SK-N-SH (cell line): ENCODE measurements at regions not wholly inside any gene's neighbourhood (a gene's known extent, or its start where the extent isn't known, plus 50 kb on each side); places are given as distances from the start of the nearest gene placed in this dataset.

Source experiments
- CTCF ChIA-PET: fragments of 300-600, 350-600 bp; formaldehyde crosslinking; extraction: SDS; loops from one replicate; lab custom pipeline; 2021; lab: Yijun Ruan, JAX
- POLR2A ChIA-PET: fragments of 350-600 bp; sonication (Branson Sonifier 250); formaldehyde crosslinking; extraction: SDS; loops from one replicate; lab custom pipeline; 2020; ENCODE audit warnings: antibody characterized with exemption, inconsistent platforms; lab: Yijun Ruan, JAX
- DNase-seq: peaks from one replicate; pipeline ENCODE4 v3.0.0; 2012
- H2AFZ ChIP-seq: fragments of 200-600 bp; sonication (generic); 2 replicates; pipeline ENCODE4 v1.8.1; 2016; ENCODE audit warnings: antibody characterized with exemption, mild to moderate bottlenecking, low read depth
- H3F3A ChIP-seq: fragments of 200-600 bp; sonication (generic); replicated peaks from 2 replicates; pipeline ENCODE3; 2016; ENCODE audit warnings: antibody characterized with exemption, mild to moderate bottlenecking; ENCODE audit not compliant: insufficient read depth
- H3K27ac ChIP-seq, 2 experiments: fragments of 200-500 bp in 1 of 2; fragments of 200-600 bp in 1 of 2; sonication (Bioruptor generic) in 1 of 2; sonication (generic), shearing (Covaris generic) in 1 of 2; 2 replicates each; pipeline versions ENCODE4 v1.5.1 to v1.6.1; 2014 to 2016; ENCODE audit warnings: low read depth in 2 of 2, inconsistent platforms in 1 of 2, low read length in 1 of 2, mild to moderate bottlenecking in 1 of 2, mixed read lengths in 1 of 2
- H3K27me3 ChIP-seq: fragments of 200-600 bp; sonication (generic), shearing (Covaris generic); 2 replicates; pipeline ENCODE4 v1.6.1; 2016; ENCODE audit warnings: mixed run types; ENCODE audit not compliant: insufficient read depth
- H3K36me3 ChIP-seq, 2 experiments: fragments of 200-500 bp in 1 of 2; fragments of 200-600 bp in 1 of 2; sonication (Bioruptor generic) in 1 of 2; sonication (generic) in 1 of 2; replicated peaks in 1 of 2; 2 replicates each; pipeline versions ENCODE3 to v1.5.1; 2014 to 2016; ENCODE audit warnings: low read length in 1 of 2, mild to moderate bottlenecking in 1 of 2; ENCODE audit not compliant: insufficient read depth in 2 of 2, control insufficient read depth in 1 of 2
- H3K4me1 ChIP-seq, 2 experiments: fragments of 200-500 bp in 1 of 2; fragments of 200-600 bp in 1 of 2; sonication (Bioruptor generic) in 1 of 2; sonication (generic), shearing (Covaris generic) in 1 of 2; 2 replicates each; pipeline versions ENCODE4 v1.5.1 to v1.6.1; 2014 to 2016; ENCODE audit warnings: low read depth in 1 of 2, low read length in 1 of 2, mixed run types in 1 of 2; ENCODE audit not compliant: insufficient read depth in 2 of 2, control insufficient read depth in 1 of 2
- H3K4me2 ChIP-seq: fragments of 200-600 bp; sonication (generic), shearing (Covaris generic); 2 replicates; pipeline ENCODE4 v1.6.1; 2017; ENCODE audit warnings: mixed run types
- H3K4me3 ChIP-seq, 2 experiments: fragments of 200-500 bp in 1 of 2; fragments of 200-600 bp in 1 of 2; sonication (Bioruptor generic) in 1 of 2; sonication (generic), shearing (Covaris generic) in 1 of 2; 2 replicates each; pipeline versions ENCODE4 v1.5.1 to v1.8.1; 2014 to 2016; ENCODE audit warnings: low read depth in 2 of 2, inconsistent platforms in 1 of 2, low read length in 1 of 2, mild to moderate bottlenecking in 1 of 2, mixed read lengths in 1 of 2, moderate library complexity in 1 of 2
- H3K79me2 ChIP-seq: fragments of 200-600 bp; sonication (generic); 2 replicates; pipeline ENCODE4 v1.8.1; 2017; ENCODE audit warnings: mild to moderate bottlenecking; ENCODE audit not compliant: insufficient read depth
- H3K9ac ChIP-seq: fragments of 200-600 bp; sonication (generic); 2 replicates; pipeline ENCODE4 v1.6.1; 2017; ENCODE audit warnings: mixed run types
- H3K9me2 ChIP-seq: fragments of 200-600 bp; sonication (generic); 2 replicates; pipeline ENCODE4 v1.6.1; 2017; ENCODE audit warnings: mixed run types
- H3K9me3 ChIP-seq: fragments of 200-600 bp; sonication (generic); 2 replicates; pipeline ENCODE4 v1.6.1; 2017; ENCODE audit warnings: mixed run types, mild to moderate bottlenecking, moderate library complexity
- H4K20me1 ChIP-seq: fragments of 200-600 bp; sonication (generic); 2 replicates; pipeline ENCODE4 v1.6.1; 2017; ENCODE audit warnings: mild to moderate bottlenecking, mixed run types; ENCODE audit not compliant: insufficient read depth
- CHD2 ChIP-seq: fragments of 150-350 bp; IDR thresholded peaks from 2 replicates; pipeline ENCODE4 v1.6.1; 2018; ENCODE audit warnings: low read length; ENCODE audit not compliant: partially characterized antibody
- CTCF ChIP-seq: fragments of 200-600 bp; sonication (generic); IDR thresholded peaks from 2 replicates; pipeline ENCODE4 v1.6.1; 2017; ENCODE audit warnings: antibody characterized with exemption, mild to moderate bottlenecking, moderate library complexity
- ELF1 ChIP-seq: IDR thresholded peaks from 2 replicates; pipeline ENCODE4 v1.4.0; 2012
- EZH2phosphoT487 ChIP-seq: fragments of 200-600 bp; sonication (generic); IDR thresholded peaks from 2 replicates; pipeline ENCODE4 v1.6.1; 2017; ENCODE audit warnings: low read depth, mixed run types, mild to moderate bottlenecking, antibody characterized with exemption, moderate library complexity, borderline replicate concordance
- FOSL2 ChIP-seq: IDR thresholded peaks from 2 replicates; pipeline ENCODE4 v1.4.0; 2012; ENCODE audit warnings: low read depth, mild to moderate bottlenecking, moderate library complexity, borderline replicate concordance
- FOXJ3 ChIP-seq: sonication (generic); formaldehyde crosslinking; IDR thresholded peaks from 2 replicates; pipeline ENCODE4 v1.5.1; 2020; ENCODE audit warnings: mild to moderate bottlenecking, missing genetic modification reagents
- GABPA ChIP-seq: IDR thresholded peaks from 2 replicates; pipeline ENCODE4 v1.4.0; 2012; ENCODE audit warnings: low read depth, mild to moderate bottlenecking
- MXI1 ChIP-seq: IDR thresholded peaks from 2 replicates; pipeline ENCODE4 v1.6.1; 2012; ENCODE audit warnings: mild to moderate bottlenecking, low read depth, low read length, improper control_type of control experiment
- NFIC ChIP-seq: IDR thresholded peaks from 2 replicates; pipeline ENCODE4 v1.4.0; 2012; ENCODE audit warnings: borderline replicate concordance
- NRF1 ChIP-seq: IDR thresholded peaks from 2 replicates; pipeline ENCODE4 v1.6.1; 2012; ENCODE audit warnings: low read depth, mild to moderate bottlenecking, low read length
- POLR2AphosphoS5 ChIP-seq: IDR thresholded peaks from 2 replicates; pipeline ENCODE4 v1.6.1; 2012; ENCODE audit warnings: low read depth, low read length
- RAD21 ChIP-seq: IDR thresholded peaks from 2 replicates; pipeline ENCODE4 v1.6.1; 2012; ENCODE audit warnings: mild to moderate bottlenecking, low read length
- RCOR1 ChIP-seq: fragments of 150-350 bp; IDR thresholded peaks from 2 replicates; pipeline ENCODE4 v1.6.1; 2017; ENCODE audit warnings: antibody characterized with exemption, low read length
- RFX5 ChIP-seq: IDR thresholded peaks from 2 replicates; pipeline ENCODE4 v1.6.1; 2012; ENCODE audit warnings: mild to moderate bottlenecking, improper control_type of control experiment, low read length
- RXRA ChIP-seq: IDR thresholded peaks from 2 replicates; pipeline ENCODE4 v1.4.0; 2012; ENCODE audit warnings: low read depth, mild to moderate bottlenecking, borderline replicate concordance
- SIN3A ChIP-seq: IDR thresholded peaks from 2 replicates; pipeline ENCODE4 v1.6.1; 2012; ENCODE audit warnings: low read depth, mild to moderate bottlenecking, low read length, moderate library complexity, borderline replicate concordance
- SMC3 ChIP-seq: IDR thresholded peaks from 2 replicates; pipeline ENCODE4 v1.6.1; 2012; ENCODE audit warnings: low read depth, low read length, improper control_type of control experiment
- USF2 ChIP-seq: fragments of 150-350 bp; IDR thresholded peaks from 2 replicates; pipeline ENCODE4 v1.6.1; 2017; ENCODE audit warnings: antibody characterized with exemption, low read length, low read depth, borderline replicate concordance
- YY1 ChIP-seq: IDR thresholded peaks from 2 replicates; pipeline ENCODE4 v1.4.0; 2012; ENCODE audit warnings: low read depth, mild to moderate bottlenecking
- WGBS: methylation state at CpG from one replicate; pipeline ENCODE4 v1.1.6; 2017; ENCODE audit warnings: low lambda C conversion rate; 5-methylcytosine and 5-hydroxymethylcytosine counted together

DNA sequence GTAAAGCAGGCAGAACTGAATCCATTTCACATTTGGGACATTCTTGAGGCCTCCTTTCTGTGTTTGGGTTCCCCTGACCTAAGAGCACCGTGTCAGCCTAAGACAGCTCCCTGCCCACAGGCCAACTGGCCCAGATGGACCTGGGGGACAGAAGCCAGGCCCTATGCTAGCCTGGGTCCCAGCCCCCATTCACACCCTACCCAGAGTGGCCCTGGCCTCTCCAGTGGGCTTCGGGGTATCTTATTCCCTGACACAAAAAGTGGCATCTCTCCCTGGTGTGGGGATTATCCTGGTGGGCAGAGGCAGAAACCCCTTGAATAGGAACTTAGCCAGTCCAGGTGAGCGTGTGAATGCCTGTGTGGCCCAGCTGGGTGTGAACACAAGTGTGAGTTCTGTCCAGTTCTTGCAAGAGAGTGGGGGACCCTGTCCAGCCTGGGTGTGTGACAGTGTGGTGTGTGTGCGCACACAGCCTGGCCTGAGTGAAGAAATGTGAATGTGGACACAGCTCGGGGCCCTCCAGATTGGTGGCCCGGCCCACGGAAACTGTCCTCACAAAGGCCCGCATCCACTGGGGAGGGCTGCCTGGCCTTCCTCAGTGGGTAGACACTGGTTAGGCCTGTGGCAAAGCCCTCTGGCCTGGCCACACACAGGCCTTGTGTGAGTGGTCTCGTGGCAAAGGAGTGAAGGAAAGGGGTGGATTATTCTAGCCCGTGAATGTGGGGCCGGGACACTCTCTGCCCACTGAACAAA lies 63.0 kb upstream of the HAAO start (continued):
- TF ChIP-seq EZH2phosphoT487 (no peak), RXRA (no peak)

DNA sequence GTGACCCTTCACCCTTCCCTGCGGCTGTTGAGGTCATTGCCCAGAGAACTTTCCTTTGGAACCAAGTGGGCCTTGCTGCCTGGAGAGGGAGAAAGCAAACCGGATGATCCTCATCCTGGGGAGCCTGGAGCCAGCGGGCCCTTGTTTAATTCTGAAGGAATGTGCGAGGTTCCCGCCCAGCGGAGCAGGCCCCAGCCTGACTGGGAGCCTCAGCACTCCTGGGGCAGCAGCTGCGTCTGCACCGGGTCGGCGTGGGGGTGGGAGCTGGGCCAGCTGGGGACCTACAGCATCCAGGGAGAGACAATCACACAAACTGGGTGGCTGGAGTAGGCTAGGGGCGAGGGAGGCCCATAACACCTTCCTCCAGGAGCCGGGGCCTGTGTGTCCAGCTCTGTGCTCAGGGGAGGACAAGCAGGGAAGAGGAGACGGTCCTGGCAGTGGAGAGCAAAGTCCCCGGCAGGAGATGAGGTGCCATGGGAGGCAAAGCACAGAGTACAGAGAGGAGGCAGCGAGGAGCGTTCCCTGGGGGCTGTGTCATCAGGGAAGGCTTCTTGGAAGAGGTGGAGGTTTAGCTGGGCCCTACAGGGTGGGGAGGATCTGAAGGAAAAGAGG lies 61.9 kb upstream of the HAAO start:
- Histone ChIP-seq H3K4me2 (no peak overlapping the region), H3K27me3 (no peaks in the 10 kb centered on the region), H3F3A (peaks cover 1% of the 10 kb centered on the region), H4K20me1 (no peaks in the 10 kb centered on the region), H3K4me1 (peaks cover 0 to 22% of the 10 kb centered on the region in 2 experiments; a peak in 1 of 4 replicates), H3K27ac (no peak overlapping the region), H3K36me3 (no peaks in the 10 kb centered on the region), H3K4me3 (no peak overlapping the region), H3K9ac (no peak overlapping the region), H2AFZ (no peak overlapping the region), H3K79me2 (no peaks in the 10 kb centered on the region), H3K9me3 (no peaks in the 10 kb centered on the region), H3K9me2 (no peaks in the 10 kb centered on the region)
- POLR2A ChIA-PET = no interaction called here
- CTCF ChIA-PET = interaction anchor here (0.8 to 2.1 kb wide), 8 partner anchors 9 to 375 kb away, joined by 3 to 12 read pairs (median 4); no protein-coding TSS in a partner anchor
- DNase-seq = no peak
- no peak for TF ChIP-seq POLR2AphosphoS5
- no peak for TF ChIP-seq NRF1
- TF ChIP-seq YY1 = no peak
- TF ChIP-seq SIN3A = no peak
- no peak for TF ChIP-seq EZH2phosphoT487
- no peak for TF ChIP-seq CTCF
- TF ChIP-seq SMC3 = no peak
- 88% methylated on average over 16 of the region's 16 CpGs for WGBS

DNA sequence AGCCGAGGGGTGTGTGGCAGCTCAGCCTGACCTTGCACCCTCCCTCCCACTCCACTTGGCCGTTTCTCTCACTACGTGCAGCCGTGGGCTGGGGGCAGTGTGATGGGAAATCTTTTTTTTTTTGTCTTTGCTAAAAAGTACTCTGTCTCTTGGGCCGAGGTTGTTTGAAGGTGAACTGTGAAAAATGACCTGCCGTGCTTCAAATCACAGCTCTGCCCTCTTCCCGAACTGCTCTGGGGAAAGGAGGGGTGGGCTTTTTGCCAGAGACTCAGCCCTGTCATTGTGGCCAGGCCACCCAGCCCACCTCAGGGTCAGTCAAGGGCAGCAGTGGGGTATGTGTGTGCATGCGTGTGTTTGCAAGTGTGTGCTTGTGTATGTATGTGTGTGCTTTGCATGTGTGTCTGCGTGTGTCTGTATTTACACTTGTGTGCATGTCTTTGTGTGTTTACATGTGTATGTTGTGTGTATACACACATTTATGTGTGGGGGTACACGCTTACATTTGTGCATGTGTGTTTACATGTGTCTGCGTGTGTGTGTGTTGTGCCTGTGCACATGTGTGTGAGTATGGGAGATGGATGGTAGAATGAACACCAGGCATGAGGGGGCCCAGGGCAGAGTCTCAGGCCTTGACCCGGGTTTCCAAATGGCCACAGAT lies 61.3 kb upstream of the HAAO start:
- no peak overlapping the region for H3K27ac ChIP-seq
- no peaks in the 10 kb centered on the region for H3K79me2 ChIP-seq
- TF ChIP-seq MXI1 (no peak), GABPA (no peak), SMC3 (no peak), RAD21 (no peak), CTCF (no peak), NFIC (no peak), YY1 (no peak), CHD2 (no peak), RFX5 (no peak), ELF1 (no peak), USF2 (no peak), FOXJ3 (CRISPR knock-in tag) (no peak), FOSL2 (no peak), EZH2phosphoT487 (no peak), RCOR1 (no peak)
- CTCF ChIA-PET = interaction anchor here (0.7 to 2.1 kb wide), 5 partner anchors 25 to 376 kb away, joined by 3 to 12 read pairs (median 5); no protein-coding TSS in a partner anchor
- H3K9me2 ChIP-seq = no peaks in the 10 kb centered on the region
- H4K20me1 ChIP-seq = no peaks in the 10 kb centered on the region
- no peak for DNase-seq
- H3F3A ChIP-seq = no peaks in the 10 kb centered on the region
- H3K4me1 ChIP-seq = peaks cover 0 to 22% of the 10 kb centered on the region in 2 experiments; a peak in 1 of 4 replicates
- no peak overlapping the region for H2AFZ ChIP-seq
- H3K4me3 ChIP-seq = no peak overlapping the region
- WGBS = 77% methylated on average over 12 of the region's 12 CpGs
- H3K27me3 ChIP-seq = no peaks in the 10 kb centered on the region
- no peak overlapping the region for H3K4me2 ChIP-seq
- POLR2A ChIA-PET = no interaction called here
- H3K36me3 ChIP-seq = no peaks in the 10 kb centered on the region
- no peak overlapping the region for H3K9ac ChIP-seq
- H3K9me3 ChIP-seq = no peaks in the 10 kb centered on the region
